ENCODE measurements at regions not wholly inside any gene's neighbourhood (a gene's known extent, or its start where the extent isn't known, plus 50 kb on each side); places are given as distances from the start of the nearest gene placed in this dataset.

DNA sequence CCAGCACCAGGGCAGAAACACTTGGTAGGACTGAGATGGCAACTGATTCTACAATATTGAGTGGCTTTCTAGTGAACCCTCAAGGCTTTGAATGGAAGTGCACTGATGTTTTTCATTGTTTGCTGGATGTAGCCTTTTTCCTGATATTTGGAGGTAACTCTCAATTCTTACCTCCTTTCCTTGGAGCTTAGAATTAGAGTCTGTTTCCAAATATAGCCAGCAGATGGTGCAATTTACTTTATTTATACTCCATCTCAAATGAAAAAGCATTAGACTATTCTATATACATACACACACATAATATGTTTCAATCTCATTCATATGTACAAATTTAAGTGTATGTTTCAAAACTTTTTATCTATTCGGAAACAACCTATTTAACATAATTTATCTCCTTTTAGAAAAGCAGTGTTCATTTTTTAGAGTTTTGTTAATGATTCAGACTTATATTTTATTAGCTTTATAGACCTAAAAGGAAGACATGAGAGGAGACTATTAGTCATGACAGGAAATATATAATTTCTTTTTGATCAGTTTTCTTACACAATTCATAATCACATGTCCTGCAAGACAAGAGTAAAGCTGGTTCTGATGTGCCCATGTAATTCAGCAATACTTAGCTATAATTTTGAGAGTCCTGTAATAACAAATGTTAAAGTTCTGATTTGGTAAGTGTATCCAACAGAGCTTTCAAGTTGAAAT is 124.8 kb downstream of the NUP35 start:
- DNase-seq: no peak
- TF ChIP-seq POLR2A (IDR thresholded peaks at IDR 0.05): no peak
- TF ChIP-seq, protein P1, sequence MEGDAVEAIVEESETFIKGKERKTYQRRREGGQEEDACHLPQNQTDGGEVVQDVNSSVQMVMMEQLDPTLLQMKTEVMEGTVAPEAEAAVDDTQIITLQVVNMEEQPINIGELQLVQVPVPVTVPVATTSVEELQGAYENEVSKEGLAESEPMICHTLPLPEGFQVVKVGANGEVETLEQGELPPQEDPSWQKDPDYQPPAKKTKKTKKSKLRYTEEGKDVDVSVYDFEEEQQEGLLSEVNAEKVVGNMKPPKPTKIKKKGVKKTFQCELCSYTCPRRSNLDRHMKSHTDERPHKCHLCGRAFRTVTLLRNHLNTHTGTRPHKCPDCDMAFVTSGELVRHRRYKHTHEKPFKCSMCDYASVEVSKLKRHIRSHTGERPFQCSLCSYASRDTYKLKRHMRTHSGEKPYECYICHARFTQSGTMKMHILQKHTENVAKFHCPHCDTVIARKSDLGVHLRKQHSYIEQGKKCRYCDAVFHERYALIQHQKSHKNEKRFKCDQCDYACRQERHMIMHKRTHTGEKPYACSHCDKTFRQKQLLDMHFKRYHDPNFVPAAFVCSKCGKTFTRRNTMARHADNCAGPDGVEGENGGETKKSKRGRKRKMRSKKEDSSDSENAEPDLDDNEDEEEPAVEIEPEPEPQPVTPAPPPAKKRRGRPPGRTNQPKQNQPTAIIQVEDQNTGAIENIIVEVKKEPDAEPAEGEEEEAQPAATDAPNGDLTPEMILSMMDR (IDR thresholded peaks at IDR 0.05): peak in 4 of 6 experiments; percentile 39 to 60 (median 53)

DNA sequence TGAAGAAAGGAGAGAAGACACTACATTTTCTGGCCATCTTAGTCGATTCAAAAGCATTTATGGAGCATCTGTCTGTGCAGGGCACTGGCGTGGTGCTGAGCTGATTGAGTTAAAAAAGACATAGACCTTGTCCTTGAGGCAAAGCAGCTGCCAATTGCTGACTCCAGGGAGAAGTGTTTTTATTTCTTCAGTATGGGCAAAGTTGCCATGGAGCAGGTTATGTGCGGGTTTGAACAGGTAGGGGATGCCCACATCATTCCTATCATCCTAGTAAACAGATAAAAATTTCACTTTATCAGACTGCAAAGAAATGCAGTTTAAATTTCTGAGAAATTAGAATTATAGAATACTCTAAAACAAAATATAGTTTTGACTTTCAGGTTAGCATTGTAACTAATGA is 125.8 kb downstream of the NUP35 start:
- TF ChIP-seq POLR2A (IDR thresholded peaks at IDR 0.05): no peak
- TF ChIP-seq, protein P1 (IDR thresholded peaks at IDR 0.05): no peak
- Histone ChIP-seq H3K36me3 (no peaks in the 10 kb centered on the region), H3K4me3 (no peak overlapping the region), H3K9me3 (no peaks in the 10 kb centered on the region), H3K27me3 (no peaks in the 10 kb centered on the region), H3K27ac (no peak overlapping the region), H3K4me1 (no peaks in the 10 kb centered on the region)
- no peak for DNase-seq

More for the DNA sequence above, 124.8 kb downstream of the NUP35 start:
- H3K27me3 ChIP-seq: no peaks in the 10 kb centered on the region
- H3K4me1 ChIP-seq: no peaks in the 10 kb centered on the region
- no peak overlapping the region for H3K4me3 ChIP-seq
- no peaks in the 10 kb centered on the region for H3K9me3 ChIP-seq
- H3K36me3 ChIP-seq: no peaks in the 10 kb centered on the region
- no peak overlapping the region for H3K27ac ChIP-seq

DNA sequence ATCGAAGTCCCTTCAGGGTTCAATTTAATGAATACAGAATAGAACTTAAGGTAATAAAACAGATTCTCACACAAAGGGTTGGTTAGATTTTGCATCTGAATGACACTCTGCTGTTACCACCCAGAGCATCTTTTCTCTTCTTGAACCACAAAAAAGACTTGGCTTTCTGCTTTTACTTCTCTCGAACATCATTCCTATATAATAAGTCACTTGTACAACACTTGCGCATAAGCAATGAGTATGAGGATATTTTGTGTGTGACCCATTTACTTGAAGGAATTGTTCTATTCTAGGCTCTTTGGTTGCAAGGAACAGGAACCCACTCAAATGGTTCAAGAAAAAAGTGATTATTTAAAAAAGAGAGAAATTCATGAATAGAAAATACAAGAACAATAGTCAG is 126.2 kb downstream of the NUP35 start:
- no peak overlapping the region for H3K4me3 ChIP-seq
- TF ChIP-seq, protein P1 (IDR thresholded peaks at IDR 0.05): no peak
- no peak for TF ChIP-seq POLR2A (IDR thresholded peaks at IDR 0.05)
- no peak overlapping the region for H3K27ac ChIP-seq
- H3K9me3 ChIP-seq: no peaks in the 10 kb centered on the region
- H3K4me1 ChIP-seq: no peaks in the 10 kb centered on the region
- H3K27me3 ChIP-seq: no peaks in the 10 kb centered on the region
- H3K36me3 ChIP-seq: no peaks in the 10 kb centered on the region
- DNase-seq: no peak

DNA sequence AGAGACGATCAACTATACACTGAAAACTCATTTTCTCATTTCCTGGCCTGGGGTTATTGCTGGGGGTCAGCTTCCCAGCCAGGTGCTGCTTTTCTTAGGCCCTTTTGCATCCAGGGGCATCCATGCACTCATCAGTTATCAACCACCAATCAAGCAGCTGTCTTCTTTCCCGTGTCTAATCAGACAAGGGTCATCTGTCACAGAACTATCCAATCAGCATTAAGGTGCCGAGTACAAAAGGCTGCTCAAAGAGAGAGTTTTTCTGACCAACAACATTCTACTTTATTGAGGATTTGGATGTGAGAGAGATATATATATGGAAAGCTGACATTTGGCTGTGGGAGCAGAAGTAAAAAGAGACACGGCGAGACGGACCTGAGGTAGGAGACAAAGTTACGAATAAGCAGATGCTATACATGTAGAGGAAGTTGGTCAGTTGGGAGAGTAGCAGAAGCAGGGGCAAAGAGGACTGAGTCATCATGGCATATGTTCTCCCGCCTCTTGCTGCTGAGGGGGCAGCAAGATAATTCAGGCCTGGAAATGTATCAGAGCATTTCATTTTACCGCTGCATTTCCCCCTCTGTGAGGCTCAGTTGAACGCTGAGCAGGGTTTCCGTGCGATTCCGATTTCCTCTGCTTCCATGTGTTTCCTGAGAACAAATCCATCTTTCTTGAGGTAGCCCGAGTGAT is 129.3 kb downstream of the NUP35 start:
- Histone ChIP-seq H3K9me3 (no peaks in the 10 kb centered on the region), H3K4me3 (no peak overlapping the region), H3K27me3 (no peaks in the 10 kb centered on the region), H3K36me3 (no peaks in the 10 kb centered on the region), H3K27ac (no peak overlapping the region), H3K4me1 (no peaks in the 10 kb centered on the region)
- DNase-seq: no peak
- TF ChIP-seq, protein P1 (IDR thresholded peaks at IDR 0.05): no peak
- no peak for TF ChIP-seq POLR2A (IDR thresholded peaks at IDR 0.05)

DNA sequence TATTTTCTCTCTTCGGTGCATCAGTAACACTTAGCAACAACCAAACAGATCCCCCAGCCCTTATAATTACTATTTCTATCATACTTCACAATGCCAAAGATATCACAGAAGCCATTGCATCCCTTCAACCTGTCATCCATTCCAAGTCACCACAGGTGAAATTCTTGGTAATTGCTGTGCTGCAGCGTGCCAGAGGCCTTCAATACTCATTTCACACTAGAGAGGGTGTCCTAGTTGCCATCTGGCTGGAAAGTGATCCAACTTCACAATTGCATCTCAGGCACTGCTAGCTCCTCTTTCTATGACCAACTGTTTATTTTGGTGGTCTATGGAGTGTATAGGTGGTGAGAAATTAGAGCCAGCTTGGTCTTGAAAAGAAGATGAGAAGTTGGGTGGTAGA is 131.2 kb downstream of the NUP35 start:
- no peak for DNase-seq

More for the DNA sequence above, 131.2 kb downstream of the NUP35 start:
- Histone ChIP-seq H3K27ac (no peak overlapping the region), H3K9me3 (no peaks in the 10 kb centered on the region), H3K27me3 (no peaks in the 10 kb centered on the region), H3K4me3 (no peak overlapping the region), H3K4me1 (no peaks in the 10 kb centered on the region), H3K36me3 (no peaks in the 10 kb centered on the region)
- TF ChIP-seq, protein P1 (IDR thresholded peaks at IDR 0.05): no peak
- TF ChIP-seq POLR2A (IDR thresholded peaks at IDR 0.05): no peak

Measured in Peyer's patch (tissue), 4 donors.